ENCODE measurements at regions not wholly inside any gene's neighbourhood (a gene's known extent, or its start where the extent isn't known, plus 50 kb on each side); places are given as distances from the start of the nearest gene placed in this dataset.

DNA sequence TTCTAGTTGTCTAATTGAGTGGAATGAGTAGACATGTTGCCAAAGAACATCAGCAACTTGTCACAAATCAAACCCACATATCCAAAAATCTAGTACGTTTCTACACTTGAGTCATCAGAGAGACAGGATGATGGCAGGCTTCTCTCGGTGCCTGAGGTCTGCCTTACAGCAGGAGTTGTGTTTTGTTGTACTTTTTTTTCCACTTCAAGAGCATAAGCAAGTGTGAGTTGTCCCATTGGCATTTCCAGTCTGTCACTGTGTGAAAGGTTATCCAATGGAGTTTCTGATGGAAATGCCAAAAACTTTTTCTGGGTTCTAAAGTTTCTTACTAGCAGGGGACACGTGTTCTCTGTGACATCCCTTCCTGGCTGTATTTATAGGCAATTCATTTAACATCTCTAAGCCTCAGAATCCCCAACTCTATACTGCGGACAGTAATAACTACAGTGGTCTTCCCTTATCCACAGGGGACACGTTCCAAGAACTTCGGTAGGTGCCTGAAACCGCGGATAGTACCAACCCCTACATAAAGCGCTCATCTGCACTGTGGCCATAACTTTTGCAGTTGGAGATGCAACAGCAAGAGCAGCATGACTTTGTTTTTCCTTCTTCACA lies 246.5 kb downstream of the SYK start (continued):
- TF ChIP-seq, protein P1, sequence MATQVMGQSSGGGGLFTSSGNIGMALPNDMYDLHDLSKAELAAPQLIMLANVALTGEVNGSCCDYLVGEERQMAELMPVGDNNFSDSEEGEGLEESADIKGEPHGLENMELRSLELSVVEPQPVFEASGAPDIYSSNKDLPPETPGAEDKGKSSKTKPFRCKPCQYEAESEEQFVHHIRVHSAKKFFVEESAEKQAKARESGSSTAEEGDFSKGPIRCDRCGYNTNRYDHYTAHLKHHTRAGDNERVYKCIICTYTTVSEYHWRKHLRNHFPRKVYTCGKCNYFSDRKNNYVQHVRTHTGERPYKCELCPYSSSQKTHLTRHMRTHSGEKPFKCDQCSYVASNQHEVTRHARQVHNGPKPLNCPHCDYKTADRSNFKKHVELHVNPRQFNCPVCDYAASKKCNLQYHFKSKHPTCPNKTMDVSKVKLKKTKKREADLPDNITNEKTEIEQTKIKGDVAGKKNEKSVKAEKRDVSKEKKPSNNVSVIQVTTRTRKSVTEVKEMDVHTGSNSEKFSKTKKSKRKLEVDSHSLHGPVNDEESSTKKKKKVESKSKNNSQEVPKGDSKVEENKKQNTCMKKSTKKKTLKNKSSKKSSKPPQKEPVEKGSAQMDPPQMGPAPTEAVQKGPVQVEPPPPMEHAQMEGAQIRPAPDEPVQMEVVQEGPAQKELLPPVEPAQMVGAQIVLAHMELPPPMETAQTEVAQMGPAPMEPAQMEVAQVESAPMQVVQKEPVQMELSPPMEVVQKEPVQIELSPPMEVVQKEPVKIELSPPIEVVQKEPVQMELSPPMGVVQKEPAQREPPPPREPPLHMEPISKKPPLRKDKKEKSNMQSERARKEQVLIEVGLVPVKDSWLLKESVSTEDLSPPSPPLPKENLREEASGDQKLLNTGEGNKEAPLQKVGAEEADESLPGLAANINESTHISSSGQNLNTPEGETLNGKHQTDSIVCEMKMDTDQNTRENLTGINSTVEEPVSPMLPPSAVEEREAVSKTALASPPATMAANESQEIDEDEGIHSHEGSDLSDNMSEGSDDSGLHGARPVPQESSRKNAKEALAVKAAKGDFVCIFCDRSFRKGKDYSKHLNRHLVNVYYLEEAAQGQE (IDR thresholded peaks at IDR 0.05; ENCODE audit: unreplicated experiment) = no peak
- TF ChIP-seq ZNF331 (CRISPR knock-in tag; IDR thresholded peaks at IDR 0.05; ENCODE audit: low read depth) = no peak
- no peak for TF ChIP-seq ZNF114 (CRISPR knock-in tag; IDR thresholded peaks at IDR 0.05)
- TF ChIP-seq NANOG (IDR thresholded peaks at IDR 0.05; ENCODE audit: borderline replicate concordance) = no peak
- no peak for TF ChIP-seq STAT1 (IDR thresholded peaks at IDR 0.05; ENCODE audit: unreplicated experiment)
- TF ChIP-seq CREB1 (CRISPR knock-in tag; IDR thresholded peaks at IDR 0.05; ENCODE audit: low read depth) = no peak
- TF ChIP-seq, protein P2, sequence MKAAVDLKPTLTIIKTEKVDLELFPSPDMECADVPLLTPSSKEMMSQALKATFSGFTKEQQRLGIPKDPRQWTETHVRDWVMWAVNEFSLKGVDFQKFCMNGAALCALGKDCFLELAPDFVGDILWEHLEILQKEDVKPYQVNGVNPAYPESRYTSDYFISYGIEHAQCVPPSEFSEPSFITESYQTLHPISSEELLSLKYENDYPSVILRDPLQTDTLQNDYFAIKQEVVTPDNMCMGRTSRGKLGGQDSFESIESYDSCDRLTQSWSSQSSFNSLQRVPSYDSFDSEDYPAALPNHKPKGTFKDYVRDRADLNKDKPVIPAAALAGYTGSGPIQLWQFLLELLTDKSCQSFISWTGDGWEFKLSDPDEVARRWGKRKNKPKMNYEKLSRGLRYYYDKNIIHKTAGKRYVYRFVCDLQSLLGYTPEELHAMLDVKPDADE (IDR thresholded peaks at IDR 0.05) = no peak
- TF ChIP-seq JUNB (IDR thresholded peaks at IDR 0.05; ENCODE audit: unreplicated experiment) = no peak
- TF ChIP-seq EZH2 (IDR thresholded peaks at IDR 0.05; ENCODE audit: low read depth, unreplicated experiment) = no peak
- TF ChIP-seq, protein P3, sequence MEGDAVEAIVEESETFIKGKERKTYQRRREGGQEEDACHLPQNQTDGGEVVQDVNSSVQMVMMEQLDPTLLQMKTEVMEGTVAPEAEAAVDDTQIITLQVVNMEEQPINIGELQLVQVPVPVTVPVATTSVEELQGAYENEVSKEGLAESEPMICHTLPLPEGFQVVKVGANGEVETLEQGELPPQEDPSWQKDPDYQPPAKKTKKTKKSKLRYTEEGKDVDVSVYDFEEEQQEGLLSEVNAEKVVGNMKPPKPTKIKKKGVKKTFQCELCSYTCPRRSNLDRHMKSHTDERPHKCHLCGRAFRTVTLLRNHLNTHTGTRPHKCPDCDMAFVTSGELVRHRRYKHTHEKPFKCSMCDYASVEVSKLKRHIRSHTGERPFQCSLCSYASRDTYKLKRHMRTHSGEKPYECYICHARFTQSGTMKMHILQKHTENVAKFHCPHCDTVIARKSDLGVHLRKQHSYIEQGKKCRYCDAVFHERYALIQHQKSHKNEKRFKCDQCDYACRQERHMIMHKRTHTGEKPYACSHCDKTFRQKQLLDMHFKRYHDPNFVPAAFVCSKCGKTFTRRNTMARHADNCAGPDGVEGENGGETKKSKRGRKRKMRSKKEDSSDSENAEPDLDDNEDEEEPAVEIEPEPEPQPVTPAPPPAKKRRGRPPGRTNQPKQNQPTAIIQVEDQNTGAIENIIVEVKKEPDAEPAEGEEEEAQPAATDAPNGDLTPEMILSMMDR (conservative IDR thresholded peaks at IDR 0.05; ENCODE audit: low read depth in 2 of 2) = no peak
- TF ChIP-seq POLR2AphosphoS5 (IDR thresholded peaks at IDR 0.05; ENCODE audit: low read depth) = no peak
- no peak for TF ChIP-seq EZH2phosphoT487 (IDR thresholded peaks at IDR 0.05; ENCODE audit: unreplicated experiment)

DNA sequence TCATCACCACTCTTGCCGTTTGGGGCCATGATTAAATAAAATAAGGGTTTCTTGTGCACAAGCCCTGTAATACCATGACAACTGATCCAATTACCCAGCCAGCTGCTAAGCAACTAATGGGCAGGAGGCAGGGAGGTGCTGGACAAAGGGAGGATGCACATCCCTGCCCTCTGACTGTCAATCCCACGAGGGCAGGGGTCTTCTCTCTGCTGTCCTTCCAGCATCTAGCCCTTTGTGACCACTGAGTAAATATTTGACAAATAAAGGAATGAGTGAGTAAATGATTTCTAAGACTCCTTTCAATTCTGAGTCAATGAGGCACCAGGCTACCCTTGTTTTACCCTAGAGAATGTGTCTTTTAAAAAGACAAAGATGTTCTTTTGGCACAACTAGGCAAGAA lies 247.1 kb downstream of the SYK start:
- no peak overlapping the region for H3K4me2 ChIP-seq
- DNase-seq (ENCODE audit: low spot score) (no peak), ATAC-seq (no peak)
- no peaks in the 10 kb centered on the region for H3F3A ChIP-seq (replicated peaks; ENCODE audit: low read depth)
- Mint-ChIP-seq H3K9me3 (no peaks in the 10 kb centered on the region; the same call in 2 of the 3 replicates), H3K4me3 (no peak overlapping the region), H3K36me3 (ENCODE audit: low read depth) (no peaks in the 10 kb centered on the region), H3K4me1 (peaks cover 8% of the 10 kb centered on the region; the same call in 2 of the 3 replicates), H3K27ac (no peak overlapping the region), H3K27me3 (ENCODE audit: insufficient read depth, low read depth, poor library complexity) (peaks cover 6% of the 10 kb centered on the region)
- no peaks in the 10 kb centered on the region for H3K9me2 ChIP-seq (ENCODE audit: insufficient read depth)
- no peak overlapping the region for H3K4me3 ChIP-seq
- no peaks in the 10 kb centered on the region for H3K27me3 ChIP-seq (ENCODE audit: insufficient read depth)
- H4K20me1 ChIP-seq (replicated peaks; ENCODE audit: insufficient read depth) = no peaks in the 10 kb centered on the region
- H3K79me2 ChIP-seq (replicated peaks; ENCODE audit: insufficient read depth) = no peaks in the 10 kb centered on the region
- TF ChIP-seq, protein P2 (IDR thresholded peaks at IDR 0.05) = no peak
- TF ChIP-seq ZNF114 (CRISPR knock-in tag; IDR thresholded peaks at IDR 0.05) (no peak), CREB1 (CRISPR knock-in tag; IDR thresholded peaks at IDR 0.05; ENCODE audit: low read depth) (no peak)
- no peaks in the 10 kb centered on the region for H3K4me1 ChIP-seq (ENCODE audit: insufficient read depth)
- no peaks in the 10 kb centered on the region for H3K36me3 ChIP-seq (ENCODE audit: insufficient read depth)
- H2AFZ ChIP-seq = no peak overlapping the region
- no peak overlapping the region for H3K27ac ChIP-seq (ENCODE audit: low read depth)
